Right lobe of liver (tissue), 6 donors: ENCODE measurements at regions not wholly inside any gene's neighbourhood (a gene's known extent, or its start where the extent isn't known, plus 50 kb on each side); places are given as distances from the start of the nearest gene placed in this dataset.

ENCODE experiments used
- ATAC-seq, 4 donors: fragments of 200-7000 bp; cut with Tn5 transposase; one replicate each; pipeline ENCODE4 v1.9.1; 2020; ENCODE audit warnings: mild to moderate bottlenecking in 4 of 4, moderate library complexity in 4 of 4
- DNase-seq, 3 donors: peaks; one replicate each; pipeline ENCODE4 v3.0.0-alpha.2; 2020
- H3K27ac ChIP-seq, 3 donors: fragments of 200-600 bp; one replicate each; pipeline ENCODE4 v1.8.0; 2022
- H3K27me3 ChIP-seq, 2 donors: fragments of 200-600 bp; one replicate each; pipeline ENCODE4 v1.8.0; 2022
- H3K36me3 ChIP-seq, 4 donors: fragments of 200-600 bp; sonication (generic) in 1 of 4; one replicate each; pipeline versions ENCODE4 v1.5.1 to v1.8.0; 2017 to 2022; ENCODE audit warnings: control low read depth in 1 of 4
- H3K4me1 ChIP-seq, 4 donors: fragments of 200-600 bp; sonication (generic) in 1 of 4; one replicate each; pipeline versions ENCODE4 v1.5.1 to v1.8.0; 2017 to 2022; ENCODE audit warnings: control low read depth in 1 of 4
- H3K4me3 ChIP-seq, 3 donors: fragments of 200-600 bp; one replicate each; pipeline ENCODE4 v1.8.0; 2022
- H3K9me3 ChIP-seq, 4 donors: fragments of 200-600 bp; sonication (generic) in 1 of 4; one replicate each; pipeline versions ENCODE4 v1.5.1 to v1.8.0; 2017 to 2022; ENCODE audit warnings: control low read depth in 1 of 4
- POLR2A ChIP-seq: fragments of 450-650 bp; IDR thresholded peaks from one replicate; pipeline ENCODE4 v1.6.1; 2017; ENCODE audit warnings: antibody characterized with exemption, mild to moderate bottlenecking
- WGBS: methylation state at CpG from one replicate; pipeline ENCODE4 v1.1.6; 2018; ENCODE audit warnings: low coverage, low lambda C conversion rate; ENCODE audit not compliant: insufficient coverage; ENCODE audit errors: missing lambda C conversion rate; 5-methylcytosine and 5-hydroxymethylcytosine counted together
- intact Hi-C, 2 donors: fragments of 100-400 bp; cut with DNase I; formaldehyde crosslinking; loops; one replicate each; pipeline versions ENCODE4 v1.11.2 to v1.14.1; 2022
- TF ChIP-seq, protein P1 (sequence below), 4 donors: fragments of 200-600 bp in 3 of 4; fragments of 450-650 bp in 1 of 4; IDR thresholded peaks; one replicate each; pipeline versions ENCODE4 v1.5.1 to v1.8.0; 2016 to 2022; ENCODE audit warnings: antibody characterized with exemption in 4 of 4, mild to moderate bottlenecking in 2 of 4
- donor health status: DM: no; HTN: yes; CAD: no.
- donor health status: DM: no; HTN: no; CAD: no.
- donor health status: DM: no; HTN: no; CAD: no.
- donor health status: DM: no; HTN: yes; CAD: no.
- donor health status: DM: no; HTN: yes; CAD: no.

DNA sequence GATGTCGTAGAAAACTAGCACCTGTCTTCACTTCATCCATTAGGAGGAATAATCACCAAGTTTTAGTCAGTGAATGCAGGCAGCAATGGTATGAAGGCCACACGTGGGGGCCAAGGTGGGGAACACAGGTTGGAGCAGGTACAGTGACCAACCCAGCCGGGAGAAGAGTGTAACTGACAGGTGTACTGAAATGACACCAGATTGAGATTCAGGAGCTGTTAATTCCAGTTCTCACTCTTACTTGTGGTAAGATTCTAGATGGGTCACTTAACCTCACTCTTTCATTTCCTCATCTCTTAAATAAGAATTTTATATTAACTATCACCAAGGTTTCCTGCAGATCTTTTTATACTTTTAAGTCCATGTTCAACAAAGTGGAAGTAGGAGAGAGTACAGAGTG is 206.2 kb upstream of the PTBP2 start:
- no peaks in the 10 kb centered on the region for H3K4me1 ChIP-seq
- intact Hi-C loops: no loop called here
- H3K36me3 ChIP-seq: no peaks in the 10 kb centered on the region
- no peaks in the 10 kb centered on the region for H3K27me3 ChIP-seq
- WGBS: 65% methylated on average over 3 of the region's 3 CpGs
- H3K9me3 ChIP-seq: no peaks in the 10 kb centered on the region
- no peak for DNase-seq
- no peak for ATAC-seq
- TF ChIP-seq, protein P1, sequence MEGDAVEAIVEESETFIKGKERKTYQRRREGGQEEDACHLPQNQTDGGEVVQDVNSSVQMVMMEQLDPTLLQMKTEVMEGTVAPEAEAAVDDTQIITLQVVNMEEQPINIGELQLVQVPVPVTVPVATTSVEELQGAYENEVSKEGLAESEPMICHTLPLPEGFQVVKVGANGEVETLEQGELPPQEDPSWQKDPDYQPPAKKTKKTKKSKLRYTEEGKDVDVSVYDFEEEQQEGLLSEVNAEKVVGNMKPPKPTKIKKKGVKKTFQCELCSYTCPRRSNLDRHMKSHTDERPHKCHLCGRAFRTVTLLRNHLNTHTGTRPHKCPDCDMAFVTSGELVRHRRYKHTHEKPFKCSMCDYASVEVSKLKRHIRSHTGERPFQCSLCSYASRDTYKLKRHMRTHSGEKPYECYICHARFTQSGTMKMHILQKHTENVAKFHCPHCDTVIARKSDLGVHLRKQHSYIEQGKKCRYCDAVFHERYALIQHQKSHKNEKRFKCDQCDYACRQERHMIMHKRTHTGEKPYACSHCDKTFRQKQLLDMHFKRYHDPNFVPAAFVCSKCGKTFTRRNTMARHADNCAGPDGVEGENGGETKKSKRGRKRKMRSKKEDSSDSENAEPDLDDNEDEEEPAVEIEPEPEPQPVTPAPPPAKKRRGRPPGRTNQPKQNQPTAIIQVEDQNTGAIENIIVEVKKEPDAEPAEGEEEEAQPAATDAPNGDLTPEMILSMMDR (IDR thresholded peaks at IDR 0.05): no peak
- no peak for TF ChIP-seq POLR2A
- H3K27ac ChIP-seq: no peak overlapping the region
- no peak overlapping the region for H3K4me3 ChIP-seq

DNA sequence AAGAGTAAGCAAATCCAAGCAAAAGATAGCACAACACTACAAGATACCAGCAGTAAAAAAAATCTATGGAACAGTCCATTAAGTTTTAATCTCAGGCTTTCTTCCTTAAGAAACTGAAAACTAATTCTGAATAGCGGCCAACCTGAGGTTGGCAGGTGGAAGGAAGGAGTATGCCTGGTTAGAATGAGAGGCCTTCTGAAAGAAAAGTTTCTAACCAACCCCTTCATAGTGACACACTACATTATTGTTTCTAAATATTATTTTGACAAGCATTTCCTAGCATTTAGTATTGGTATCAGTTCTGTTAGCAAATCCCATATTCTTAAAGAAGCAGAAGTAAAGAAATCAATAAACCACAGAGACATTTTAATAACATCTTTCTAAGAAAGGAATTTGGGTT is 205.7 kb upstream of the PTBP2 start:
- TF ChIP-seq, protein P1 (IDR thresholded peaks at IDR 0.05): no peak
- TF ChIP-seq POLR2A: no peak
- Histone ChIP-seq H3K4me3 (no peak overlapping the region), H3K27me3 (no peaks in the 10 kb centered on the region), H3K9me3 (no peaks in the 10 kb centered on the region), H3K36me3 (no peaks in the 10 kb centered on the region), H3K4me1 (no peaks in the 10 kb centered on the region), H3K27ac (no peak overlapping the region)
- no peak for ATAC-seq
- intact Hi-C loops: no loop called here
- DNase-seq: no peak
- 100% methylated on average over 1 of the region's 1 CpG for WGBS

DNA sequence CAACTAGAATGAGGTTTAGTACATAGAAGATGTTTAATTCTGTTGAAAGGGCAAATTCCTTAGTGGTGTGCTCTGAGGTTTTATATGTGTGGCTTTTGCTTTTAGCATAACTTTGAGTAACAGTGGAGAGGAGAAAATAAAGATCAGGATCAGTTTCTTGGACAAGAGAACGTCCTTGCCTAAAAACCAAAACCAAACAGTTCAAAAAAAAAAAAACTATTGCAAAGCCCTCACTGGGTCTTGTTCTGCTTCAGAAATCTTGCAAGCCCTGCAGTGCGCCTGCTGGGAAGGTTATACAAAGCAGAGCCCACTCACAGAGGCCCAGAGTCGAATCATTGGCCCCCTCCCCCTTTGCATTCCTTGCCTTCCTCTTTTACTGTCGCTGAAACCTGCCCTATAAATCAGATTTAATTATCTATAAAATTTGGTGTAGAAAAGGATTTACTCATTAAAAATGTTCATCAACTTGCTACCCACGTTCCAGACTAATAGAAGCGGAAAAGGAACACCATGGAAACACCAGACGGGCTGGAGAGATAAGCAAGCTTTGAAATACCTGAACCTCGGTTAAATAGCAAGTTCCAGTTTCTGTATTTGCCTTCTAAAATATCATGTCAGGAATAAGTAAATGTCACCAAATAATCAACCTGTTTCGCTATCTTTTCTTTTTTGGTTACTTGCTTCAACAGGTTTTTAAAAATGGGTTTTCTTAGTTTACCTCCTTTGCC is 201.6 kb upstream of the PTBP2 start:
- no peak overlapping the region for H3K4me3 ChIP-seq
- no peak overlapping the region for H3K27ac ChIP-seq
- DNase-seq: no peak
- no peaks in the 10 kb centered on the region for H3K27me3 ChIP-seq
- 42% methylated on average over 9 of the region's 9 CpGs for WGBS
- H3K36me3 ChIP-seq: no peaks in the 10 kb centered on the region
- no peaks in the 10 kb centered on the region for H3K9me3 ChIP-seq
- TF ChIP-seq, protein P1 (IDR thresholded peaks at IDR 0.05): no peak
- TF ChIP-seq POLR2A: no peak
- H3K4me1 ChIP-seq: no peaks in the 10 kb centered on the region
- intact Hi-C loops: no loop called here
- no peak for ATAC-seq

DNA sequence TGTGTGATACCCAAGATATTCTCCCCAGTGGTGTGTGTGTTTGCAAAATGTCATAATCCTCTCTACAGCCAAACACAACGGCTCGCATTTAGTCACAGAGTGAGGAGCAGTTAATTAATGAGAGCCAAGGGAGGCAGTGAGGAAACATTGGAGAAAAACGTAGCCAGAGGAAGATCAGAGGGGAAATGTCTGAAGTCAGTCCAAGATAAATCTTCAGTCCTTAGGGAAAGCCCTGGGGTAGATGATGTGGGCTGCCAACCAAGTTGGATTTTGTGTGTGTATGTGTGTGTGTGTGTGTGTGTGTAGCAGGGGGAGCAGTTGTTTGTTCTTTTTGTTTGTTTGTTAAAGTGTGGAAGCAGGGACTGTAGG is 201.0 kb upstream of the PTBP2 start:
- Histone ChIP-seq H3K4me3 (no peak overlapping the region), H3K36me3 (no peaks in the 10 kb centered on the region), H3K4me1 (no peaks in the 10 kb centered on the region), H3K9me3 (no peaks in the 10 kb centered on the region), H3K27ac (no peak overlapping the region), H3K27me3 (no peaks in the 10 kb centered on the region)
- no peak for TF ChIP-seq POLR2A
- TF ChIP-seq, protein P1 (IDR thresholded peaks at IDR 0.05): no peak
- intact Hi-C loops: no loop called here
- DNase-seq: no peak
- ATAC-seq: no peak
- WGBS: 25% methylated on average over 3 of the region's 3 CpGs

DNA sequence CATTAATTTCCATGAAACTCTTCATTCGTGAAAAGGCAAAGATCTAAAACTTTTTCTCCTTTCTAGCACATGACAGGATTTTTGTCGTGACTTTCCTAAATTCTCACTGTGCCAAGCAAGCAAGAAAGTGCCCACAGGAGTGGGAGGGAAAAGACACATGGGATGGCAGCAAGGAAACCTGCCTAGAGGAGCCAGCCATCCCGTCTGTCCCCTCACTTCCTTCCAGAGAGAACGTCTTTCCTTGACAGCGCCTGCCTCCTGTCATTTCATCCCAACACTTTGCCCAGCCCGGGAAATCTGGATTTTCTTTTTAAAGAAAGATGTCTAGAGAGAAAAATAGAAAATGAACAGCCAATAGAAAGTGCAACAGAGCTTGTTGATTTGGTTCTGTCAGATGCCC is 200.6 kb upstream of the PTBP2 start:
- no peak for TF ChIP-seq POLR2A
- TF ChIP-seq, protein P1 (IDR thresholded peaks at IDR 0.05): no peak
- H3K4me3 ChIP-seq: no peak overlapping the region
- no peaks in the 10 kb centered on the region for H3K36me3 ChIP-seq
- H3K4me1 ChIP-seq: no peaks in the 10 kb centered on the region
- intact Hi-C loops: no loop called here
- no peak overlapping the region for H3K27ac ChIP-seq
- WGBS: 57% methylated on average over 6 of the region's 6 CpGs
- no peak for DNase-seq
- H3K9me3 ChIP-seq: no peaks in the 10 kb centered on the region
- H3K27me3 ChIP-seq: no peaks in the 10 kb centered on the region
- no peak for ATAC-seq
